Activated CD8-positive, alpha-beta T cell treated with anti-CD3 and anti-CD28 coated beads for 36 hours (primary cell): ENCODE measurements at regions not wholly inside any gene's neighbourhood (a gene's known extent, or its start where the extent isn't known, plus 50 kb on each side); places are given as distances from the start of the nearest gene placed in this dataset.

Experiments
- ATAC-seq: fragments of 200-7000 bp; cut with Tn5 transposase; one replicate; pipeline ENCODE4 v1.10.0; 2021; ENCODE audit warnings: mild to moderate bottlenecking, moderate library complexity
- CTCF ChIA-PET: fragments of 350-600 bp; sonication (Branson Sonifier 250); formaldehyde crosslinking; loops from one replicate; lab custom pipeline; 2021; ENCODE audit warnings: antibody characterized with exemption; lab: Charles Lee
- POLR2A ChIA-PET: fragments of 350-600 bp; sonication (Branson Sonifier 250); formaldehyde crosslinking; loops from one replicate; lab custom pipeline; 2021; ENCODE audit warnings: antibody characterized with exemption; lab: Charles Lee
- DNase-seq: peaks from one replicate; pipeline ENCODE4 v3.0.0-alpha.2; 2020
- H3K27ac Mint-ChIP-seq: one replicate; pipeline ENCODE4 v1.8.0; 2021; ENCODE audit warnings: mild to moderate bottlenecking, mixed read lengths
- H3K27me3 Mint-ChIP-seq: one replicate; pipeline ENCODE4 v1.8.0; 2021; ENCODE audit warnings: mixed read lengths
- H3K36me3 Mint-ChIP-seq: one replicate; pipeline ENCODE4 v1.8.0; 2021; ENCODE audit warnings: low read depth, mixed read lengths
- H3K4me1 Mint-ChIP-seq: one replicate; pipeline ENCODE4 v1.8.0; 2021; ENCODE audit warnings: low read depth, mixed read lengths
- H3K4me3 Mint-ChIP-seq: one replicate; pipeline ENCODE4 v1.8.0; 2021; ENCODE audit warnings: mild to moderate bottlenecking, moderate library complexity, mixed read lengths
- H3K9me3 Mint-ChIP-seq: one replicate; pipeline ENCODE4 v1.8.0; 2021; ENCODE audit warnings: mixed read lengths
- CTCF ChIP-seq: fragments of 200-600 bp; IDR thresholded peaks from one replicate; pipeline ENCODE4 v1.8.0; 2022; ENCODE audit warnings: antibody characterized with exemption, mild to moderate bottlenecking
- intact Hi-C: fragments of 100-400 bp; cut with micrococcal nuclease; formaldehyde crosslinking; loops from one replicate; pipeline ENCODE4 v1.10.0; 2022

GRCh38 chr4:148676344-148676743 is 234.1 kb upstream of the NR3C2 start:
- CTCF ChIA-PET, result no interaction called here
- POLR2A ChIA-PET, result no interaction called here
- TF ChIP-seq CTCF, result no peak
- H3K27ac Mint-ChIP-seq, result no peak overlapping the region
- intact Hi-C loops, result no loop called here
- no peaks in the 10 kb centered on the region for H3K4me1 Mint-ChIP-seq
- ATAC-seq, result no peak
- DNase-seq, result no peak
- no peak overlapping the region for H3K4me3 Mint-ChIP-seq
- H3K36me3 Mint-ChIP-seq, result no peaks in the 10 kb centered on the region
- H3K27me3 Mint-ChIP-seq, result no peaks in the 10 kb centered on the region
- H3K9me3 Mint-ChIP-seq, result no peaks in the 10 kb centered on the region

DNA sequence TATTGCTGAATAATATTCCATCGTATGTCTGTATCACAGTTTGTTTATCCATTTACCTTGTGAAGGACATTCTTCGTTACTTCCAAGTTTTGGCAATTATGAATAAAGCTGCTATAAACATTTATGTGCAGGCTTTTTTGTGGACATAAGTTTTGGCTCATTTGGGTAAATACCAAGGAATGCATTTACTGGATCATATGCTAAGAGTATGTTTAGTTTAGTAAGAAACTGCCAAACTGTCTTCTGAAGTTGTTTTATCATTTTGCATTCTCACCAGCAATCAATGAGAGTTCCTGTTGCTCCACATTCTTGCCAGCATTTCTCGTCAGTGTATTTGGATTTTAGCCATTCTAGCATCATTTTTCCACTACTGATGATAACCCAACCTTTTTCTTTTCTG is 232.7 kb upstream of the NR3C2 start:
- intact Hi-C loops, result no loop called here
- ChIA-PET POLR2A (no interaction called here), CTCF (no interaction called here)
- DNase-seq (no peak), ATAC-seq (no peak)
- Mint-ChIP-seq H3K27ac (no peak overlapping the region), H3K4me1 (no peaks in the 10 kb centered on the region), H3K36me3 (no peaks in the 10 kb centered on the region), H3K9me3 (no peaks in the 10 kb centered on the region), H3K4me3 (no peak overlapping the region), H3K27me3 (no peaks in the 10 kb centered on the region)
- TF ChIP-seq CTCF, result no peak

GRCh38 chr4:148664636-148665035 is 222.4 kb upstream of the NR3C2 start:
- no peak for DNase-seq
- CTCF ChIA-PET, result no interaction called here
- H3K9me3 Mint-ChIP-seq, result no peaks in the 10 kb centered on the region
- TF ChIP-seq CTCF, result no peak
- ATAC-seq, result no peak
- intact Hi-C loops, result no loop called here
- no peaks in the 10 kb centered on the region for H3K36me3 Mint-ChIP-seq
- H3K27me3 Mint-ChIP-seq, result no peaks in the 10 kb centered on the region
- no peaks in the 10 kb centered on the region for H3K4me1 Mint-ChIP-seq
- H3K27ac Mint-ChIP-seq, result no peak overlapping the region
- POLR2A ChIA-PET, result no interaction called here
- no peak overlapping the region for H3K4me3 Mint-ChIP-seq

GRCh38 chr4:148654131-148654530 is 211.9 kb upstream of the NR3C2 start:
- no peak overlapping the region for H3K27ac Mint-ChIP-seq
- POLR2A ChIA-PET, result no interaction called here
- no peaks in the 10 kb centered on the region for H3K27me3 Mint-ChIP-seq
- intact Hi-C loops, result no loop called here
- H3K36me3 Mint-ChIP-seq, result no peaks in the 10 kb centered on the region
- H3K4me3 Mint-ChIP-seq, result no peak overlapping the region
- no peak for DNase-seq
- peaks cover 2% of the 10 kb centered on the region for H3K4me1 Mint-ChIP-seq
- CTCF ChIA-PET, result no interaction called here
- ATAC-seq, result no peak
- no peaks in the 10 kb centered on the region for H3K9me3 Mint-ChIP-seq
- TF ChIP-seq CTCF, result no peak

DNA sequence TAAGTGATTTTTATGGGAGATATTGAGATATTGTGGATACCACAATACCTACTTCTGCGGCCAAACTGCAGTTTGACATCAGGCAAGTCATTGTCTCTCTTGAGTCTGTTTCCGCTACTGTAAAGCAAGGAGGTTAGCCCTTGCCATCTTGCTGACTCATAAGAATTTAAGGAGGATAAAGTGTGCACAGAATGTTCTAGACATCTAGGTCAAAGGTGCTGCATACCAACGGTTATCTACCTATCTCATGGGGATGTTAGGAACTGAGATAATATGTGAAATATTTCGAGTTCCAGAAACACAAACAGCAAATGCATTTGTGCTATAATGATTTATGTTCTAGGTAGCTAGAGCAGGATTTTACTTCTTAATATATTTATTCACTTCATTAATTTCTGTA is 211.5 kb upstream of the NR3C2 start:
- peaks cover 2% of the 10 kb centered on the region for H3K4me1 Mint-ChIP-seq
- POLR2A ChIA-PET, result no interaction called here
- no peak for TF ChIP-seq CTCF
- H3K27ac Mint-ChIP-seq, result no peak overlapping the region
- no peak for ATAC-seq
- DNase-seq, result no peak
- no peaks in the 10 kb centered on the region for H3K27me3 Mint-ChIP-seq
- H3K36me3 Mint-ChIP-seq, result no peaks in the 10 kb centered on the region
- CTCF ChIA-PET, result interaction anchor here (0.8 kb wide), 1 partner anchor 12 kb away, joined by 4 read pairs; no protein-coding TSS in a partner anchor
- intact Hi-C loops, result no loop called here
- no peaks in the 10 kb centered on the region for H3K9me3 Mint-ChIP-seq
- H3K4me3 Mint-ChIP-seq, result no peak overlapping the region
